GM19328 (cell line): ENCODE measurements at regions not wholly inside any gene's neighbourhood (a gene's known extent, or its start where the extent isn't known, plus 50 kb on each side); places are given as distances from the start of the nearest gene placed in this dataset.
"Not testable (repeated sequence)": the region's sequence is repeated elsewhere in the genome, so short reads cannot be mapped to it uniquely, and the experiment has no call there.

ENCODE experiments used
- ATAC-seq: cut with Tn5 transposase; IDR thresholded peaks from one replicate; pipeline ENCODE4 v1.9.1; 2021; ENCODE audit warnings: mild to moderate bottlenecking, moderate library complexity; ENCODE audit not compliant: unreplicated experiment

DNA sequence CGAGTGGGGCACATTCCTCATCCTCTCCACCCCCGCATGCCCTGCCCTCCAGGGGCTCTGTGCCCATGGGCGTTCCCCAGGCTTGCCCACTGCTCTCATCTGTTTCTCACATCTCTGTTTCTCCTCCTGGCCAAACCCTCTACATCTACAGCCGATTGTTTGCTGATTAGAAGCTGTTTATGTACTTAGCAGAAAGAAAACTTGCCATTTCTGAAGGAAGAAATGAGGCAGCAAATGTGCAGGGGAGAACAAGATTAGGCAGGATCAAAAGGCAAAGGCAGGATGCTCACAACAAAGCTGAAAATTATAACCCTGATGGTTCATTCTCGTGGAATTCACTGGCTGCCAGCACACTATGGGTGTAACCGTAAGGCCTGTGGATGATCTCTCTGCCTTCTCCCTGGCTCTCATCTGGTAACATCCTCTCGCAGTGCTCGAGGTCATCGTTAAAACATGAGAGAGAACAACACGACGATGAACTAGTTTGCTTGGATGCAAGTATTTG is 111.6 kb upstream of the KLF14 start:
- ATAC-seq = no peak

DNA sequence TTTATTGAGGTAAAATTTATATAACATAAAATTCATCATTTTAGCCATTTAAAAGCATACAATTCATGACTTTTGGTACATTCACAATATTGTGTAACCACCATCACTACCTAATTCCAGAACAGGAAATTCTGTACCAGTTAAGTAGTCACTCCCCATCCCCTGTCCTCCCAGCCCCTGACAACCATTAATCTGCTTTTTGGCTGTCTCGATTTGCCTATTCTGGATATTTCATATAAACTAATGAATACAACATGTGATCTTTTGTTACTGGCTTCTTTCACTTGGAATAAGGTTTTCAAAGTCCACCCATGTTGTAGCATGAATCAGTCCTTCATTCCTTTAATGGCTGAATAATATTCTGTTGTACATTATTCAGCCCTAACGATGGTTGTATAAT is 115.6 kb upstream of the KLF14 start:
- ATAC-seq = no peak

DNA sequence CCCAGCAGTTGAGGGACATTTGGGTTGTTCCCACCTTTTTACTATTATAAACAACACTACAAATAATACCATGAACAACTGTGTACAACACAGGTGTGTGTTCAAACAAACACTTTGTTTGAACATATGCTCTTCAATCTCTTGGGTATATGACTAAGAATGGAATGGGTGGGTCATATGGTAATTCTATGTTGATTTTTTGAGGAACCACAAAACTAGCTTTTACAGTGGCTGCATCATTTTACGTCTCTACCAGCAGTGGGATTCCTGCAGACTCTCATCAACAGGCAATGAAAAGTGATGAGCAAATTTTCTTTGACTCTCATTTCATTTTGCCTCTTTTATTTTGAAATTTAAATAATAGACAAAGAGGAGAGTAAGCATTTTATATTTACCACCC is 116.9 kb upstream of the KLF14 start:
- no peak for ATAC-seq

DNA sequence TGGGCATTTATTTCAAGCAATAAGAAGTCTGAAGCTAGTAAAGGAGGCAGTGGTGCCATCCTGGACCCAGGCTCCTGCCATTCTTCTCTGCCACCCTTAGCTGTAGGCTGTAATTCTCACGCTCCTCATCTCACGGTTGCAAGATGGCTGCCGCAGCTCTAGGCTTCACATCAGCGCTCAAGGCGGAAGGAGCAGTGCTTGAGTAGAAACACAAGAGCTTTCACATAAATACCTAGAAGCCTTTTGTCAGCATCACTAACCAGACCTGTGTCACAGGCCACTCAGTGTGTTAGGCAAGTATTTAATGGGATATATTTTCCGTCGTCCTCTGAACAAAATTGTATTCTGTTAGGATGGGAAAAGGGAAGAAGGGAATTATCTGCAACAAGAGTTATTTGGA is 118.9 kb upstream of the KLF14 start:
- ATAC-seq = no peak

DNA sequence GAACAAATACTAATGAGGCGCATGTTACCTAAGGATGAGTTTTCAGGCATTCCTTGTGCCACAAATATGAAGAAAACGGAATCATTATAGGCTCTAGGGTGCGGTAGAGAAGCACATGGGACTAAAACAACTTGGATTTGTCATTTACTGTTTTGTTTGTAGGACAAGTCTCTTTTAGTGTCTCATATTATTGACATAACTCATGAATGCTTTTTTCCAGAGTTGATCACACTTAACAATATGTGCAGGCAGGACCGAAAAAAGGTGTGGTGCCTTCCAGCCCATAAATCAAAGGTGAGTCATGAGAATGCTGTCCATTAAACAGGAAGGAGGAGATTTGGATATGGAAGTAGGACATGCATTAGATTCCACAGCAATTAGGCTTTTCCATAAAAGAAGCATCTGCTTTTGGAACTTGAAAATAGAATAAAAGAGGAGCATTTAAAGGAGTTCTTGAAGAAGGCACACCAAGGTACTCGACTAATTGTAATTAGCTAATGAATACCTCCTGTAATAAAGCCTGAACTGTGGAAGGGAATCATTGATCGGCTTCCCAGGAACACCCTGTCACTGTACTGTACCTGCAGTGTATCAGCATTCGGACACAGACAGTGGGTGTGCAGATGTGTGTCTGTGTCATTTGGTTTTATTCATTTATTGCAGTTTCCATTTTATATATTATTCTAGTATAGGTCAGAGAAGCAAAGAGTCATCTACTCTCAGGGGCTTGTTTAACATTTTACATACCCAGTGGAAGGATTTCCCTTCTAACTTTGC is 119.7 kb upstream of the KLF14 start:
- no peak for ATAC-seq

DNA sequence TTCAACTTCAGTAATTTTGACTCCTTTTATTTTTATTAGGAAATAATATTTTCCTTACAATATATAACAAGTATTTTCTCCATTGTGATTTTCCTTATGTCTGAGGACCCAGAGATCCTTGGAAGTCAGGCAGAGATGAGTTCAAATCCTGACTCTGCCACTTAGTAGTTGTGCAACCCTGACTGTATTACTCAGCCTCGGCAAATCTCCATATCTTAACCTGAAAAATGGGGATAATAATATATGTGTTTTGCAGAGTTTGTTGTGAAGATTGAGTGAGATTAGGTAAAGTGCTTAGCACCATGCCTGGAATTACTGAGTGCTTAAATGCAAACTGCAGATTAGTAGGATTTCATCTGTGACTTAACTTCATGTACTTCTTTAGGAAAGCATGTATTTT is 120.5 kb upstream of the KLF14 start:
- ATAC-seq = no peak

DNA sequence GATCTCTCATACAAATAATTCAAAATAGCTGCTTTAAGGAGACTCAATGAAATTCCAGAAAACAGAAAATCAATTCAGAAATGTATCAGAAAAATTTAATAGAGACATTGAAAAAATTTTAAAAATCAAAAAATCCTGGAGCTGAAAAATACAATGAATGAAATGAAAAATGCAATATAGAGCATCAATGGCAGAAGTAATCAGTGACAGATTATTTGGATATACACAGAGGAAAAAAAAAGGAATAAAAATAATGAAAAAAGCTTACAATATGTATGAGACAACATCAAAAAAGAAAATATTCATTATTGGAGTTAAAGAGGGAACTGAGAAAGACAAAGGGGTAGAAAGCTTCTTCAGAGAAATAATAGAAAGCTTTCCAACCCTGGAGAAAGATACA is 122.9 kb upstream of the KLF14 start:
- no peak for ATAC-seq

DNA sequence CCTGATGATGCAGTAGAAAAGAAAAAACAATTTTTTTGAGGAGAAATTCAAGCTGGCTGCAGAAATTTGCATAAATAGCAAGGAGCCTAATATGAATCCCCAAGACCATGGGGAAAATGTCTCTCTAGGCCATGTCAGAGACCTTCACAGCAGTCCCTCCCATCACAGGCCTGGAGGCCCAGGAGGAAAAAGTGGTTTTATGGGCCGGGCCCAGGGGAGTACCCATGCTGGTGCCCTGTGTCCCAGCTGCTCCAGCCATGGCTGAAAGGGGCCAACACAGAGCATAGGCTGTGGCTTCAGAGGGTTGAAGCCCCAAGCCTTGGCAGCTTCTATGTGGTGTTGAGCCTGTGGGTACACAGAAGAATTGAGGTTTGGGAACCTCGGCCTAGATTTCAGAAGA is 126.8 kb upstream of the KLF14 start:
- not testable (repeated sequence) for ATAC-seq

DNA sequence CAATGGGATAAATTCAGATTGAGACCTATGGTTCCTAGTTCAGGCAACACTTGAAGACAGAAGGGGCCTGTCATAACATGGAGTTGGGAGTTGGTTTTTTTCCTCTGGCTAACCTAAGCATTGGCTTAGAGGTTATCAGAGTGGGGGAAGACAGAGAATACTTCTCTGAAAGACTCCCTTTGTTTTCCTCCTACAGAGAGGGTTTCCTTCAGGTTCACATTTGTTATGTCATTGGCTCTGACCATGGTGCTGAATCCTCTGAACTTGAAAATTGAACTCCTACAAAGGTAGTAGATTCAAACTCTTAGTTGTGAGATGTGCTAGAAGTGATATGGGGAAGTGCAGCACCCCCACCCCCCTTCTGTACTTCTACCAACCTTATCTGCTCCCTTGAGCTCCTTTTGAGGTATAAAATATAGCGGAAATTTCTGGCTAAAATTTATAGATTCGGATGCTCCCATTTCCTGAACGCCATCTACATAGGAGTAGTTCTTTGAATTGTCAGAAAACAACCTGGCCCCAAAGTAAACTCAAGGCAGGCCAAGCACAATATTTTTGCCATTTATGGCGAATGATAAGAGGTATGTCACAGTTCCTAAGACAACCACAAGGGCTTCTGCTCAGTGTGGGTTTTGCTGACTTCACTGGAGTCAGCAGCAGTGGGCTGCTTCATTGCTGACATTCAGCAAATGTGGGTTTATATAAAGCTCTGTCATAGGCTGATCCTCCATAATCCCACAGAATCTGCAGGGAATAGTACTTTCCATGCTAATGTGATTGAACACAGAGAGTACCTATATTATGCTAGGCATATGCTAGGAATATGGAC is 131.6 kb upstream of the KLF14 start:
- ATAC-seq = no peak

DNA sequence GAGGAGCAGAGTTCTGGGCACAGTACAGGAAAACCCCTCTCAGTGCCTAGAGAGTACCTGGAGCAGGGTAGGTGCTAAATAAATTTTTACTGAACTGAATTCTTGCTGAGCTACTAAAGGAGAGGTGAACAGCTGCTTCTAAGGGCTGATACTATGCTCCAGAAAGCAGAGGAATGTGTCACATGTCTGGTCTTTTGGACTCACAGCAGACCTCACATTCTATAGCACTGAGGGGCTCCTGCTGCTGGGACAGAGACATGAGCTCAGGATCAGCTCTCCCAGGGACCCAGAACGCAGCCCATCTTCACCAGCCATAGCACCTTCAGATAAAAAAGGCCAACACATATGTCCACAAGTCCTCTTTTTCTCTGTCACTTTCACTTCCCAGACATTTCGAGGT is 133.0 kb upstream of the KLF14 start:
- ATAC-seq = no peak

DNA sequence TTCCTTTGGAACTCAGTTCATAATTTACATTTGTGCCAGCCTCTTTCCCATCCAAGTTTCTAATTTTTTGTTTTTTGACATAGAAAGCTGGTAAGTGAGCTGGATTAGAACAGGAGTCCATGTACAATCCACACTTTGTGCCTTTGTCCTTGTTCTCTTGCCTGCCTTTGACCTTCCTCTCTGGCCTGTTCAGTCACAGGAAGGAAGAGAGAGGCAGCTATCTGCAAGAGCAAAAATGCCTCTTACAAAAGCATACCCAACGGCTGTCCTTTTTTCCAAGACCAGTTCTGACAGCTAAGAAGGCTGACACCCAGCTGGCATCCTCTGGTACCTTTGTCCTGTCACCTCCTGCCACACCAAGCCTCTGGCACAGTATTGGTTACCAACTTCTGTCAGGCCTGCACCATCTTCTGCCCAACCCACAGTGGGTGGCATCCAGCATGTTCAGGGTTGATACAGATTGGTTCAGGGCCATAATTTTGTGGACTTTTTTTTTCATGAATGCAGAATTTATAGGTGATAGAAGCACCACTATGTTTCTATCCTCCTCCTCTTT is 133.7 kb upstream of the KLF14 start:
- no peak for ATAC-seq

DNA sequence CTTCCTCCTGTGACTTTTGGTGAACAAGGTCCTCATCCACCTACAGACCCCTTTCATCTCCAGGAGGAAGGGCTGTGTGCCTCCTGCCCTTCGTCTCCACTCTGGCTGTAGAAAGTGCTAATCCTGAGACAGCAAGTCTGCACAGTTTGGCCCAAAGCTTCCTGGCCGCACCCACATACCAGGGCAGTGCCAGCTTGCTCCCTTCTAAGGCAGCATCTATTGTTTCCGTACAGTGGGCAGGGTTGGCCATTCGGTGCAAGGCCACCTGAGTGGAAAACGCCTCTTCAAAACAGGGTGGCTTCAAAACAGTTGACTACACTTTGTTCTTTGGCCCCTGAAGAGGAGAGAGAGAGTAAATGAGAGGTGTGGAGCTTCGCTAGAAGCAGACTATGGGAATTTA is 134.1 kb upstream of the KLF14 start:
- ATAC-seq = no peak

DNA sequence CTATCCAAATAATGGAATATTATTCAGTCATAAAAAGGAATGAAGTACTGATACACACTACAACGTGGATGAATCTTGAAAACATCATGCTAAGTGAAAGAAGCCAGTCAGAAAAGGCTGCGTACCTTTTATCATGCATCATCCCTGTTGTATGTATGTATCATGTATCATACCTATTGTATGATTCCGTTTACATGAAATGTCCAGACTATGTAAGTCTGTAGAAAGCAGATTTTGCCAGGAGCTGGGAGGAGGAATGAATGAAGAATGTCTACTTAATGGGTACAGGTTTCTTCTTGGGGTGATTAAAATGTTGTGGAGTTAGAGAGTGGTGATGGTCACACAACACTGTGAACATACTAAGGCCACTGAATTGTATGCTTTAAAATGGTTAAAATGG is 135.9 kb upstream of the KLF14 start:
- ATAC-seq = no peak

DNA sequence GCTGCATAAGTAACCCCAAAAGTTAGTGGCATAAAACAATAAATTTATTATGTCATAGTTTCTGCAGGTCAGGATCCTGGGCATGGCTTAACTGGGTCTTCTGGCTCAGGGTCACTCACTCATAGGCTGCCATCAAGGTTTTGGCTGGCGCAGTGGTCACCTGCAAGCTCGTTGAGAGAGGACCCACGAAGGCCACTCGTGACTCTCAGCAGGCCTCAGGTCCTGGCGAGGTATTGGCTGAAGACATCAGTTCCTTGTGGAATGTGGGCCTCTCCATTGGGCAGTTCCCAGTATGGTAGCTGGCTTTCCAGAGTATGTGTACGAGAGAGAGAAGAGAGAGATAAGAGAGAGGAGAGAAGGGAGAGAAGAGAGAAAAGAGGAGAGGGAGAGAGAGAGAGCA is 138.3 kb upstream of the KLF14 start:
- no peak for ATAC-seq

DNA sequence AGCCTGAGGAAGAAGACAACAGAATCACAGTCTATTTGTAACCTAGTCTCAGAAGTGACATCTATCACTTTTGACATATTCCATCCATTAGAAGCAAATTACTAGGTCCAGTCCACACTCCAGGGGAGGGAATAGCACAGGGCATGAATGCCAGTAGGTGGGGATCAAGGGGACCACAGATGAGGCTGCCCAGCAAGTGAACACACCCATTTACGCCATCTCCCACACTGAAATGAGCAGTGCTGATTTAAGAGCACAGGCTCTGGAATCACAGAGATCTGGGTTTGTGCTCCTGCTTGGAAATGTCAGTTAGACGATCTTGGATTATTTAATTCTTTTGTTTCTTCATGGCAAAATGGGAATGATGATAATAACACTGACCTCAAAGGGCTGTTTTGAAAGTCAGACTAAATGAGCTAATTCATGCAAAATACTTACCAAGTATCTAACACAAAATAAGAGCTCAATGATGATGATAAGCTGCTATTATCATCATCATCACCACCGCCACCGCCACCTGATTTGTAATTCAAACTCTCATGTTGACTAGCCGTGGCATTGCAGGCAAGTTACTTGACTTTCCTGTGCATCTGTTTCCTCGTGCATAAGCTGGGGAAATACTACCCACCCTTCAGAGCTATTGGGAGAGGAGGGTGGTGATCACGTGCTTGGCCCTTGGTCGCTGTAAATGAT is 138.9 kb upstream of the KLF14 start:
- no peak for ATAC-seq

DNA sequence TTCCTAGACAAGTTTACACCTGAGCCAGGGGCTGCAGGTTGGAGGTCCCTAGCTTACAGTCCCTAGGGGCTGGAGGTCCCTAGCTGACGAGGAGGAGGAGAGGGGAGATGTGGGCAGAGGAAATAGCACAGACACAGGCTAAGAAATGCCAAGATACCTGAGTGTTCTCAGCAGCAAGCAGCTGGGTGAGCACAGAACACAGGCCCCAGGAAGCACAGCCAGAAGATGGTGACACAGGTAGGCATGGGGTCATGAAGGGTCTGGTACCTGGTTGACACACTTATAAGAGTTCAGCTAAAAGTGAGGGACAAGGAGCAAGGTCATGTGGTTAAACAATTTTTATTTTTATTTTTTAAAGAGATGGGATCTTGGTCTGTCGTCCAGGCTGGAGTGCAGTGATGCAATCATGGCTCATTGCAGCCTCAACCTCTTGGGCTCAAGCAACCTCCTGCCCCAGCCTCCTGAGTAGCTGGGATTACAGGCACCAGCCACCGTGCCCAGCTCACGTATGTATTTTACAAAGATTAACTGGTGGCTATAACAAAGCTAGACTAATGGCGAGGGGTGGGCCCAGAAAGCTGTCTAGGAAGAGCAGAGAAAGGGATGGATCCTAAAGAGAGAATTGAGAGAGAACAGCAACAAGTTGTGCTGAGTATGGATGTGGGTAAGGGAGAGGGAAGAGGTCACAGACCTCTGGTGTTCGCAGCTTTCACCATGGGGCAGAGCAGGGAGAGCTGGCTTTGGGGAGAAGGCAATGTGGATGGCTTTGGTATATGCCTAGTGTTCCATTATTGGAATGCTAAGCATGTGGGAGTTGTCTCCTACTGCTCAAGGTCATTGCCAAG is 140.3 kb upstream of the KLF14 start:
- ATAC-seq = no peak

DNA sequence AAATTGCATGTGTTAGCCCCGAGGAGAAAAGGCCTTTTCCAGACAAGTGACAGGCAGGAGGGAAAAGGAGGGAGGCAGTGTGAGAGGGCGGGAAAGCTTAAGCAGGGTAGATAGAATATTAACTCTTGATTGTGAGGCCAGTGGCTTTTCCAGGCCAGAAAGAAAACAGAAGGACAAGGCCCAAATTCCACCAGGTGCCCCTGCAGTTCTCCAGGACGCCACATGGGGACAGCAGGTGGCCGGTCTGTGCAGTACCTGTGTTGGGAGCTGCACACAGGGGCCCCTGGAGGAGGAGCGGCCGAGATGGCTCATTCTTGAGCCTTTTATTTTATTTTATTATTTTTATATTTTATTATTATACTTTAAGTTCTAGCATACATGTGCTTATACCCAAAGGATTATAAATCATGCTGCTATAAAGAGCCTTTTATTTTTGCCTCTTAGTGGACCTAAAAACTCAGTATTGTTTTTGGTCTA is 141.3 kb upstream of the KLF14 start:
- ATAC-seq = no peak

DNA sequence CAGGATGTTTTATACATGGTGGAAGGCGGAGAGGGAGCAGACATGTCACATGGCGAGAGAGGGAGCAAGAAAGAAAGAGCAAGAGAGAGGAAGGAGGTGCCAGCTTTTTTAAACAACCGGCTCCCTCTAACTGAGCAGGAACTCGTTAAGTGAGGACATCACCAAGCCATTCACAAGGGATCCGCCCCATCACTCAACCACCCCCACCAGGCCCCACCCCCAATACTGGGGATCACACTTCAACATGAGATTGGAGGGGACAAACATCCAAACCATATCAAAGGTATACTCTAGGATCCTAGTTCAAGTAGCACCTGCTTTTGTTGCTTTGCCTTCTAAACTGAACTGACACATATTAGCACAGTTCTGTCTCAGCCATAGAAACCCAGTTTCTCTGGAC is 141.9 kb upstream of the KLF14 start:
- no peak for ATAC-seq

DNA sequence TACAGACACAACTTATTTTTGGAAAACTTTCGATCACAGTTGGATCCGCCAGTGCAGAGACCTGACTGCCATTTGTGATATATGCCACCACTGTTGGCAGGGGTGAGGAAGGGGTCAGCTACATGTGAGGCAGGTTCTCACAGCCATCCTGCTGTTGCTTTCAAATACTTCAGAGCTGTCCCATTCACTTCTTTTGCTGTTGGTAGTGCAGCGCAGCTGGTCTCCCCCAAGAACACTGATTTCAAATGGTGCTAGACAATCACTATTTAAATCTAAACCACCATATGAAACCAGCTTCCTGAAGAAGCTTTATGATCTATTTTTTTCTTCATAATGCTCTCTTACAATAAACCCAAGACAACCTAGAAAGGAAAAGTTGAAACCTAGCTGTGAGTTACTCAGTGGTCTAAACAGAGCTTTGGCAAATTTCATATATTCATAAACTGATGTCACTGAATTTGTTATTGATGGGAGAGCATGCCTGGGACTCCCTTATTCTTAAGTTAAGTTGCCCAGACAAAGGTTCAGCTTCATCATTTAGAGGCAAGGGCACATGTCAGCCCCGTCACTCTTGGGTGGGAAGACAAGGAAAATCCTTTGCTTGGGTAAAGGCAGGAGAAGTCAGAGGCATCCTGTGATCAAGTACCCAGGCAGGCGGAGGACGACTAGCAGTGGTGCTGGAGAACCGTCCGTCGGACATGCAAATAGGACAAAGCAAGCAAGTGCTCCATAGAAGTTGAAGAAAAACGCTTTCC is 143.4 kb upstream of the KLF14 start:
- no peak for ATAC-seq

DNA sequence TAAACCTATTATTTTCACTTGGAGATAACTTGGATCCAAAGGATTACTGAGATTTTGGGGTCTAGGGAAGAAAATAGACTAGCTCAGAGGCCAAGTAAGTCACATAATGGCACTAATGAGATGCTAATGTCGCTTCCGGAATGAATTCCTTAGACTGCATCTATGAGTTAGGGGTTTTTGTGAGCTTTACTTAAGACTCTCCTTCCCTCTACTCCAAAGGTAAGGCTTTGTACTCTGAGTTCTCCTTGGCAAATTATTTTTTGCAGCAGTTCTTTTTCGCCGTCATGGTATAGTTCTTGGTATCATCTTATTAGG is 143.9 kb upstream of the KLF14 start:
- ATAC-seq = no peak
